Mesothelial cell of epicardium (in vitro differentiated cells): ENCODE measurements at regions not wholly inside any gene's neighbourhood (a gene's known extent, or its start where the extent isn't known, plus 50 kb on each side); places are given as distances from the start of the nearest gene placed in this dataset.

Source experiments
- DNase-seq, 2 experiments: peaks; one replicate each; pipeline ENCODE4 v3.0.0; 2021; ENCODE audit warnings: low spot score in 2 of 2; ENCODE audit not compliant: unreplicated experiment in 2 of 2
- H3K27ac Mint-ChIP-seq: 2 replicates; pipeline ENCODE4 v1.8.0; 2021; ENCODE audit warnings: mixed read lengths
- H3K27me3 Mint-ChIP-seq: 2 replicates; pipeline ENCODE4 v1.8.0; 2021; ENCODE audit warnings: low read depth, mixed read lengths
- H3K36me3 Mint-ChIP-seq: 2 replicates; pipeline ENCODE4 v1.8.0; 2021; ENCODE audit warnings: mixed read lengths
- H3K4me1 Mint-ChIP-seq: 2 replicates; pipeline ENCODE4 v1.8.0; 2021; ENCODE audit warnings: mixed read lengths
- H3K4me3 Mint-ChIP-seq: 2 replicates; pipeline ENCODE4 v1.8.0; 2021; ENCODE audit warnings: mild to moderate bottlenecking, moderate library complexity, mixed read lengths
- H3K9me3 Mint-ChIP-seq: 2 replicates; pipeline ENCODE4 v1.8.0; 2021; ENCODE audit warnings: mixed read lengths
- TF ChIP-seq, protein P1 (sequence below): fragments of 200-600 bp; sonication (generic); IDR thresholded peaks from one replicate; pipeline ENCODE4 v1.5.0; 2021; ENCODE audit warnings: antibody characterized with exemption; ENCODE audit not compliant: unreplicated experiment

DNA sequence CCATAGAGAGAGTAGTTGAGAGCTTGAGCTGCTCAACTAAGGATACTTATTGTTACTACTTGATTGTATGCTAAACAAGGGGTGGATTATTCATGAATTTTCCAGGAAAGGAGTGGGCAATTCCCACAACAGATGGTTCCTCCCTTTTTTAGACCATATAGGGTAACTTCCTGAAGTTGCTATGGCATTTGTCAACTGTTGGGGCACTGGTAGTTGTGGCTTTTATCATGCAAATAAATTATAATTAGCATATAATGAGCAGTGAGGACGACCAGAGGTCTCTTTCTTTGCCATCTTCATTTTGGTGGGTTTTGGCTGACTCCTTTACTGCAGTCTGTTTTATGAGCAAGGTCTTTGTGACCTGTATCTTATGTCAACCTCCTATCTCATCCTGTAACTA is 1403.5 kb upstream of the PABPC4L start:
- peaks cover 3% of the 10 kb centered on the region for H3K36me3 Mint-ChIP-seq
- no peak for DNase-seq
- no peak overlapping the region for H3K4me3 Mint-ChIP-seq
- TF ChIP-seq, protein P1, sequence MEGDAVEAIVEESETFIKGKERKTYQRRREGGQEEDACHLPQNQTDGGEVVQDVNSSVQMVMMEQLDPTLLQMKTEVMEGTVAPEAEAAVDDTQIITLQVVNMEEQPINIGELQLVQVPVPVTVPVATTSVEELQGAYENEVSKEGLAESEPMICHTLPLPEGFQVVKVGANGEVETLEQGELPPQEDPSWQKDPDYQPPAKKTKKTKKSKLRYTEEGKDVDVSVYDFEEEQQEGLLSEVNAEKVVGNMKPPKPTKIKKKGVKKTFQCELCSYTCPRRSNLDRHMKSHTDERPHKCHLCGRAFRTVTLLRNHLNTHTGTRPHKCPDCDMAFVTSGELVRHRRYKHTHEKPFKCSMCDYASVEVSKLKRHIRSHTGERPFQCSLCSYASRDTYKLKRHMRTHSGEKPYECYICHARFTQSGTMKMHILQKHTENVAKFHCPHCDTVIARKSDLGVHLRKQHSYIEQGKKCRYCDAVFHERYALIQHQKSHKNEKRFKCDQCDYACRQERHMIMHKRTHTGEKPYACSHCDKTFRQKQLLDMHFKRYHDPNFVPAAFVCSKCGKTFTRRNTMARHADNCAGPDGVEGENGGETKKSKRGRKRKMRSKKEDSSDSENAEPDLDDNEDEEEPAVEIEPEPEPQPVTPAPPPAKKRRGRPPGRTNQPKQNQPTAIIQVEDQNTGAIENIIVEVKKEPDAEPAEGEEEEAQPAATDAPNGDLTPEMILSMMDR: no peak
- peaks cover 15% of the 10 kb centered on the region for H3K9me3 Mint-ChIP-seq
- H3K4me1 Mint-ChIP-seq: no peaks in the 10 kb centered on the region
- no peaks in the 10 kb centered on the region for H3K27me3 Mint-ChIP-seq
- no peak overlapping the region for H3K27ac Mint-ChIP-seq

DNA sequence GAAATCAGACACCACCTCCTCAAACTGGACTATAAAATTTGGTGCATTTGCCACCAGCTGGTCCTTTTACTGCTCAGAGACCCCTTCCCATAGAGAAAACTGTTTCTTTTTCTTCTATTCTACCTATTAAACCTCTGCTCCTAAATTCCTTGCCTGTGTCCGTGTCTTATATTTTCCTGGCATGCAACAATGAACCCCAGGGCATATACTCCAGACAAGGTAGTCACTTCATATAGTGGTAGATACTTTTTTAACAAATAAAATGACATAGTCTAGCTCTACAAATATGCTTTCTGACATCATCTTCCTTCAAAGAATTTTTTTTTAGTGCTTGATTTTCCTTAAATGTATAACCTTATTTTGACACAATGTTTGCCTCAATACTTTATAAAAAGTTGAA is 1402.9 kb upstream of the PABPC4L start:
- H3K36me3 Mint-ChIP-seq: peaks cover 3% of the 10 kb centered on the region
- TF ChIP-seq, protein P1: no peak
- no peaks in the 10 kb centered on the region for H3K4me1 Mint-ChIP-seq
- H3K4me3 Mint-ChIP-seq: no peak overlapping the region
- H3K27ac Mint-ChIP-seq: no peak overlapping the region
- H3K9me3 Mint-ChIP-seq: peaks cover 21% of the 10 kb centered on the region
- no peaks in the 10 kb centered on the region for H3K27me3 Mint-ChIP-seq
- no peak for DNase-seq

DNA sequence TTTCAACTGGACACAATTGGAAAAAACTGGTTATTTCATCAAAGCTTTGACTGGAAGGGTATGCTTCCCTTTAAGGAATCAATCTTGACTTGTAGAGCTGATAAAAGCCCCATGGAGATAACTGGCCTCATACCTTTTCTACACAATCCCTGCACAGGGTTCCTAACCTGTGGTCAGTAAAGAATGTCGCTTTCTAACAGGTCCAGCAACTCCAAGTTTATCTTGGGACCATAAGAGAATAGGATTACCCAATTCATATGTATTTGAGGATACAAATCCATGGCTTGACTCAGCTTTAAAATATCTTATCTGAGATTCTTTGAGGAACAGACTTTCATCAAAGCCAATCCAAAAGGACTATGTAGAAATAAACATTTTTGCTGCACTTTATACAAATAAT is 1399.8 kb upstream of the PABPC4L start:
- DNase-seq: no peak
- H3K4me3 Mint-ChIP-seq: no peak overlapping the region

DNA sequence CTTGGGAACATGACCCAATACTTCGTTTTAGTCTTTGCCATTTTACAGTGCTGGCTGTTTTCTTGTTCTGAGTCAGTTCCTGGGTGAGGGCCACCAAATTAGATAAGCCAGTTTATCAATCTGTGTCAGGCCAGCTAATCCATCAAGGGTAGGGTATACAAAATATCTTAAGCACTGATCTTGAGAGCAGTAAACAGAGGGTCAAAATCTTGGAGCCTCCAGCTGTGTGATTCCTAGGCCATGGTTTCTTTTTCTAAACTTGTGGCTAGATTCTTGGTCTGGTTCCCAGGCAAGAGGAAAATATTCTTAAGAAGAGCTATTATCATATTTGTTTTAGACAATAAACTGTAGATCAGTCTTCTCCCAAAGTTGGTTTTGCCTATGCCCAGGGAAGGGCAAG is 1396.6 kb upstream of the PABPC4L start:
- no peak overlapping the region for H3K4me3 Mint-ChIP-seq
- H3K9me3 Mint-ChIP-seq: peaks cover 65% of the 10 kb centered on the region
- no peaks in the 10 kb centered on the region for H3K27me3 Mint-ChIP-seq
- no peak overlapping the region for H3K27ac Mint-ChIP-seq
- TF ChIP-seq, protein P1: no peak
- peaks cover 10% of the 10 kb centered on the region for H3K36me3 Mint-ChIP-seq
- DNase-seq: no peak
- no peaks in the 10 kb centered on the region for H3K4me1 Mint-ChIP-seq

More for the DNA sequence above, 1399.8 kb upstream of the PABPC4L start:
- Mint-ChIP-seq H3K27me3 (no peaks in the 10 kb centered on the region), H3K36me3 (peaks cover 10% of the 10 kb centered on the region), H3K27ac (no peak overlapping the region), H3K4me1 (no peaks in the 10 kb centered on the region), H3K9me3 (peaks cover 48% of the 10 kb centered on the region)
- TF ChIP-seq, protein P1: no peak

DNA sequence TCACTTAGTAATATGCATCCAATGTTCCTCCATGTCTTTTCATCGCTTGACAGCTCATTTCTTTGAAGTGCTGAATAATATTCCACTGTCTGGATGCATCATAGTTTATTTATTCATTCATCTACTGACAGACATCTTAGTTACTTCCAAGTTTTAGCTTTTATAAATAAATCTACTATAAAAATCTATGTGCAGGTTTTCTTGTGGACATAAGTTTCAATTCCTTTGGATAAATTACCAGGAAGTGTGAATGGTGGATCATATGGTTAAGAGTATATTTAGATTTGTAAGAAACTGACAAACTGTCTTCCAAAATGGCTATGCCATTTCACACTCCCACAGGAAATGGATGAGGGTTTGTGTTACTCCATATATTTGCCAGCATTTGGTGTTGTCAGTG is 1392.9 kb upstream of the PABPC4L start:
- no peak overlapping the region for H3K27ac Mint-ChIP-seq
- H3K4me1 Mint-ChIP-seq: no peaks in the 10 kb centered on the region
- H3K27me3 Mint-ChIP-seq: no peaks in the 10 kb centered on the region
- peaks cover 44% of the 10 kb centered on the region for H3K9me3 Mint-ChIP-seq
- peaks cover 7% of the 10 kb centered on the region for H3K36me3 Mint-ChIP-seq
- DNase-seq: no peak
- no peak overlapping the region for H3K4me3 Mint-ChIP-seq
- TF ChIP-seq, protein P1: no peak

DNA sequence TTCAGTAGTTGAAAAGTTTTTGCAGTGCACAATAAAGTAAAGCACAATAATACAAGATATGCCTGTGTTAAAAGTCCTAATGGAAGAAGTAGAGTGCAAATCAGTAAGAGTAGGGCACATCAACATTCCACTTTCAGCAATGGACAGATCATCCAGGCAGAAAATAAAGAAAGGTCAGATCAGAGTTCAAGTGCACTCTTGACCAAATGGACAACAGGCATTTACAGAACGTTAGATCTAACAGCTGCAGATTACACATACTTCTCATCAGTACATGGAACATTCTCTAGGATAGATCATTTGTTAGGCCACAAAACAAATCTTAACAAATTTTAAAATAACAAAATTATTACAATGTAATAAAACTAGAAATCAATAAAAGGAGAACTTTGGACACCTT is 1373.5 kb upstream of the PABPC4L start:
- DNase-seq: no peak
- no peak overlapping the region for H3K4me3 Mint-ChIP-seq
- TF ChIP-seq, protein P1: no peak
- H3K27me3 Mint-ChIP-seq: no peaks in the 10 kb centered on the region
- H3K36me3 Mint-ChIP-seq: peaks cover 3% of the 10 kb centered on the region
- H3K9me3 Mint-ChIP-seq: peaks cover 10% of the 10 kb centered on the region
- H3K4me1 Mint-ChIP-seq: peaks cover 8% of the 10 kb centered on the region
- no peak overlapping the region for H3K27ac Mint-ChIP-seq
